ENCODE measurements at regions not wholly inside any gene's neighbourhood (a gene's known extent, or its start where the extent isn't known, plus 50 kb on each side); places are given as distances from the start of the nearest gene placed in this dataset.

- no peak for TF ChIP-seq CTCF (IDR thresholded peaks at IDR 0.05; ENCODE audit: borderline replicate concordance, insufficient read depth, low read depth, low read length)
- no peak overlapping the region for H3K4me3 ChIP-seq (ENCODE audit: low read depth, low read length)
Measured at GRCh38 chr14:104321802-104322130, 183.4 kb downstream of the KIF26A start.

GRCh38 chr14:104322531-104323366, 184.4 kb downstream of the KIF26A start:
- TF ChIP-seq CTCF (IDR thresholded peaks at IDR 0.05; ENCODE audit: borderline replicate concordance, insufficient read depth, low read depth, low read length), result no peak
- no peak overlapping the region for H3K4me3 ChIP-seq (ENCODE audit: low read depth, low read length)

- no peak for TF ChIP-seq CTCF (IDR thresholded peaks at IDR 0.05; ENCODE audit: borderline replicate concordance, insufficient read depth, low read depth, low read length)
- H3K4me3 ChIP-seq (ENCODE audit: low read depth, low read length), result no peak overlapping the region
Measured at GRCh38 chr14:104323551-104324175, 185.3 kb downstream of the KIF26A start.

- H3K4me3 ChIP-seq (ENCODE audit: low read depth, low read length), result no peak overlapping the region
- TF ChIP-seq CTCF (IDR thresholded peaks at IDR 0.05; ENCODE audit: borderline replicate concordance, insufficient read depth, low read depth, low read length), result no peak
Measured at GRCh38 chr14:104326848-104327247, 188.5 kb downstream of the KIF26A start.

GRCh38 chr14:104328607-104329006, 190.2 kb downstream of the KIF26A start:
- no peak overlapping the region for H3K4me3 ChIP-seq (ENCODE audit: low read depth, low read length)
- TF ChIP-seq CTCF (IDR thresholded peaks at IDR 0.05; ENCODE audit: borderline replicate concordance, insufficient read depth, low read depth, low read length), result no peak

GRCh38 chr14:104329793-104330192, 191.4 kb downstream of the KIF26A start:
- no peak for TF ChIP-seq CTCF (IDR thresholded peaks at IDR 0.05; ENCODE audit: borderline replicate concordance, insufficient read depth, low read depth, low read length)

More at GRCh38 chr14:104329793-104330192, 191.4 kb downstream of the KIF26A start:
- H3K4me3 ChIP-seq (ENCODE audit: low read depth, low read length), result no peak overlapping the region

Measured in GM12875 (cell line).